ENCODE measurements at regions not wholly inside any gene's neighbourhood (a gene's known extent, or its start where the extent isn't known, plus 50 kb on each side); places are given as distances from the start of the nearest gene placed in this dataset.

DNA sequence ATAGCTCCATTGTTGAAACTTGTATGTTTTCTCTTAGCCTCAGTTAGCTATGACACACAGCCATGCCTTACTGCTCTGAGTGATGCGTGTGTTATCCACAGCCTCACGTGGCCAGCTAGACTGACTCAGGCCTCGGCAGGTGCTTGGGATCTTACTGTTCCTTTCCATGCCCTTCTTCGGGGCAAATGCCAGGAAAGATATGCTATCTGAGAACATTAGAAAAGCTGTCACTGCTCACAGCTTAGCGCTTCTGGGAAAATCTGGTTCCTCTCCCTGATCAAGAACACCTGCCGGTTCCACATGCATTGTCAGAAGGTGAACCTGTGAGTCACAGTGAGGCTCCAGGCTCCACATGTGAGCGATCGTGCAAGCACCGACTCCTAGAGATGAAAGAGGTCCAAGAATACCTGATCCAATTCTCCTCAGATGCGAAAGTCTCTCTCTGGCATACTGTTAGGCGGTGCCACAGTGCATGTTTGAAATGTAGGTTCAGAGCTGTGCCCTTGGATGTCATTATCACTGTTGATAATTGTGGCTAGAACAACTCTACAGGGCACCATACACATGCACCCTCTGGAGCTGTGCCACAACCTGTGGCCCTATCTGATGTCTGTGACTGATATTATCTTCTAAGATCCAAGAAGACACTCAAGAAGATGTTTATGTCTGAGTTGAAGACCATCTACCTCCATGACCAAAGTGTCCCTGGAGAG is 247.8 kb upstream of the IGFBP3 start:
- in situ Hi-C loops (cut with HindIII; ENCODE audit: low sequenced_read_pairs): no loop called here

DNA sequence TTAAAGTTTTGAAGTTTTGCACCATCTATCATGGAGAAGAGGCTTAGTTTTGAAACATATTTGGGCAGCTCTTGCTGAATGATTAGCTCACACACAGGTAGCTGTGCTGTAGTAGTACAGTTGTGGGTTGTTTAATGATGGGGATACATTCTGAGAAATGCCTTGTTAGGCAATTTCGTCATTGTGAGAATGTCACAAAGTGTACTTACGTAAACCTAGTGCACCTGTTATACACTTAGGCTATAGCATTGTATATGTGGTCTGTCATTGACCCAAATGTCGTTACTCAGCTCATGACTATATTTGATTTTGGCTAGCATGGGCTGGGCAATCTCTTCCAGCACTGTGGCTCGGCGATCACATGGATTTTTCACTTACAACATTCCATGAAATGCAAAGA is 247.2 kb upstream of the IGFBP3 start:
- in situ Hi-C loops (cut with HindIII; ENCODE audit: low sequenced_read_pairs): no loop called here

DNA sequence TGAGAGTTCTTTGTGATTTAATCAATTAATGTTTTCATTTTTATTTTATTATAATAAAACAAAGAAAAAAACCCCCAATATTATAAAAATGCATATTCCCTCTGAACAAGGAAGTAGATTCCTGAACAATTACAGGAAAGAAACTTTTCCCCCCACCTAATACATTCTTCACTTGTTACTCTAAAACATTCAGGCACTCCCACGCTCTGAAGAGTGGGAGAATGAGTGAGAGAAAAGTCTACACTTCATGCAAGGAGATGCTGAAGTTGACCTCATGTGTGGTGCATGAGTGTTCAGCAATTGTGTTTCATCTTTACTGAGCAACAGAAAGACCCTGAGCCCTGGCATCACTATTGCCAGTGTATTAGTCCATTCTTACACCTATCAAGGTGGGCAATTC is 244.2 kb upstream of the IGFBP3 start:
- in situ Hi-C loops (cut with HindIII; ENCODE audit: low sequenced_read_pairs): no loop called here

DNA sequence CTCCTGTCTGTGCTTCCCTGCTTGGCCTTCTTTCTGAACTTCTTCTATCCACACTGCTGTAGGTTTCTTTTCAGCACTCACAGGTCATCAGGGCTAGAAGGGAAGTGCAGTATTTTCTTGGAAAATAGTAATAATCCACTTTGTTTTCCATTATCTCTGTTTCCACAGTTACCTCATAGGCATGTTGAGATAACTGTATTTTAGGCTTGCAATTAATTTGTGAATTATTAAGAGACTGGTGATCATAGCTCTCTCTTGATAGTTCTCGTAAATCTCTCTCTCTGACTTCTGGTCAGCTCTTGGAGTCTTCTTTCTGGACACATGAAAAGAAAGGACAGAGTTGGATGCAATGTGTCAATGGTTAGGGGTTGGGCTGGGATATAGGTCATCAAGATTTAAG is 243.6 kb upstream of the IGFBP3 start:
- in situ Hi-C loops (cut with HindIII; ENCODE audit: low sequenced_read_pairs): no loop called here

DNA sequence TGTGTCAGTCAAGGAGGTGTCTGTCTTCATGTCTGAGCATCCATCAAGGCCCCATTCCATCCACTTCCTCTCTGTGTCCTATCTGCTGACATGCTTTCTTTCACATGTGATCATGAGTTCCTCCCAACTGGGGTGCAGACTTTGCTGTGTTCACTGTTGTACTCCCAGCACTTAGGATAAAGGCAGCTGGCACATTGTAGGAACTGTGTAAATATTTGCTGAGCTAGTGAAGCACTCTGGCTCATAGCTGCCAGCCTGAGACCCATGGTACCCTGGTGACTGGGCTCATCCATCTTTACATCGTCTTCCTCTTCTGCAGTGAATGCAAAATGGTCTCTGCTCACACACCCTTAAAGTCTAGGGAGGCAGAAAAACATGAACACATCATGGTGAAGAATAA is 242.2 kb upstream of the IGFBP3 start:
- in situ Hi-C loops (cut with HindIII; ENCODE audit: low sequenced_read_pairs): no loop called here

DNA sequence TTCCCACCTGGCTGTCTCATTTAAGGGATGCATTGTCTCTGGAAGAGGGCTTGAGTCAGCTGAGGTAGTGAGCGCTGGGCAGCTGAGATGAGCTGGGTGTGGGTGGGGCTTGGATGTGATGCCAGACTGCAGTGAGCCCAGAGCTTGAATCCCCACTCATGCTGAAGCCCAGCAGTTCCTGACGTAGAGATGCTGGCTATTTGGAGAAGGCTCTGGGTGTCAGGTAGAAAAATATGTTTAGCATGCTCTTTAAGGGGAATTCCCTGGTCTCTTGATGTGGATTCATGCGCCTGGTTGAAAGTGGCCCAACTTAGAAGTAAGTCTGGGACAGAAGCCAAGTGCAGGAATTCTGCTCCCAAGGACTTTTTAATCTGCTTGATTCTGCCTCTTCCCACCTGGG is 241.5 kb upstream of the IGFBP3 start:
- in situ Hi-C loops (cut with HindIII; ENCODE audit: low sequenced_read_pairs): no loop called here

DNA sequence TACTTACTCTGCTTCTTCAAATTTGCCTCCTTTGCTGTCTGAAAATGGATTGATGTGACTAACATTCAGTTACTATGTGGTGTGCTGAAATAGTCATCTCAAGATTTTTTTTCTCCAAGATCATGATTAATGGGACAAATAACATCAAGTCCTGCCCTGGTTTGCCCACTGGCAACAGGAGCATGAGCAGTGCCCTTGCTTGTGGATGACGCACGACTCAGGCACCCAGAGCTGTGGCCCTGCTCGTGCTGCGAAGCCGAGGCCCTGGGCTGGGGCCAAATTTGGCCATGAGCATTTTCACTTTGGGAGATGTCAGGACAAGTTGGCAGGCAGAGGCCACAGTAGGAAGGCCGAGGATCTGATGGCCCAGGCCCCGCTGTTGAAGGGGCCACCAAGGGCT is 239.8 kb upstream of the IGFBP3 start:
- in situ Hi-C loops (cut with HindIII; ENCODE audit: low sequenced_read_pairs): no loop called here

DNA sequence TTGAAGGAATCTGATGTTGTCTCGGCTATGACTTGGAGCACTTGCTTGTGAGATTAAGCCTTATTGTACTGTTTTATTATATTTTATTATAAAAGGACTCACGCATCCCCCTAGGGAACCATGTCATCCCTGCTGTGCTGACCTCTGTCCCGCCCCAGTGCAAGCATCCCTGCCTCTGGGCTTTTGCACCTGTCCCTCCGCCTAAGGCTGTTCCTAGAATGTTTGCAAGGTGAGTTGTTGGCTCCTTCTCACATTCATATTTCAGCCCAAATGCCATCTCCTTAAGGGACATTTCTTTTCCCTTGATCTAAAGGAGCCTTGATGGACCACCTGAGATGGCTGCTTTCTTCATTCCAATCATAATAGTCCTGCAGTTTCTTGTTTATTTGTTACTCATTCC is 236.9 kb upstream of the IGFBP3 start:
- in situ Hi-C loops (cut with HindIII; ENCODE audit: low sequenced_read_pairs): no loop called here

DNA sequence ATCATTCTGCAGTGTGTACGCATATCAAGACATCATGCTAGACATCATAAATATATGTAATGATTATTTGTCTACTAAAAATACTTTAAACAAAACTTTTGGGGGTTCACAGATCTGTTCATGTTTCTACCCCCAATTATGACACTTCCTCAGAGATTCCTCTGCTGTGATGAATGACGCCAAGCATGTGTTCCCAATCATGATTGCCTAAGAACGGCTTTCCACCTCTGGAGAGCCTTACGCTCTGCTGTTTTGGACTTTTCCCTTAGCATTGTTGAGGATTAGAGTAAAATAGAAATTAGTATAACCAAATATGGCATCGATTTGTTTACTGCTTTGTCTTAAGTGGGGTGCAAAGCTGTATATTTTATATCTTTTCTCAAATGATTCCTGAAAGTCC is 236.3 kb upstream of the IGFBP3 start:
- in situ Hi-C loops (cut with HindIII; ENCODE audit: low sequenced_read_pairs): no loop called here

DNA sequence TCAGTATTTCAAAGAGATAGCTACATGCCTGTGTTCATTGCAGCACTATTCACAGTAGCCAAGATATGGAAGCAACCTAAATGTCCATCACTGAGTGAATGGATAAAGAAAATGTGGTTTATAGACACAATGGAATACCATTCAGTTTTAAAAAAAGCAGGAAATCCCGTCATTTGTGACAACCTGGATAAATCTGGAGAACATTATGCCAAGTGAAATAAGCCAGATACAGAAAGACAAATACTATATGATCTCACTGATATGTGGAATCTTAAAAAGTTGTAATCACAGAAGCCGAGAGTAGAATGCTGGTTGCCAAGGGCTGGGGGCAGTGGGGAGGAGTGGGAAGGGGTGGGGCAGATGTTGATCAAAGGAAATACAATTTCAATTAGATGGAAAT is 235.8 kb upstream of the IGFBP3 start:
- in situ Hi-C loops (cut with HindIII; ENCODE audit: low sequenced_read_pairs): no loop called here

DNA sequence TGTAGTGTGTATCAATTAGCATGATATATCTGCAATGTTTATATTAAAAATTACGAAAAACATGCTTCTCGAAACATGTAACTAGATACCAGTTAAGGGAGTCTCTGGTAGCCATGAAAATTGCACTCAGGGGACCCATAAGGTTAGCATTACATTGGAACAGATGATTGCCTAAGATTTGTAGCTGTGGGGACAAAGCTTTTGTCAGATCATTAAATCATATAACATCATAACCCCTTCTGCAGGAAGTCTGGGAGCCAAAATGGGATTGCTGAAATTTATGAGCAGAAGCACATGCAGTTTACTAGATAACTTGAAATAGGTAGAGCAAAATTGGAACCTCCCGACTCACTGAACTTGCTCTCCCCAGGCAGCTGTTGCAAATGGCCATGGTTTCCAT is 235.0 kb upstream of the IGFBP3 start:
- in situ Hi-C loops (cut with HindIII; ENCODE audit: low sequenced_read_pairs): no loop called here

DNA sequence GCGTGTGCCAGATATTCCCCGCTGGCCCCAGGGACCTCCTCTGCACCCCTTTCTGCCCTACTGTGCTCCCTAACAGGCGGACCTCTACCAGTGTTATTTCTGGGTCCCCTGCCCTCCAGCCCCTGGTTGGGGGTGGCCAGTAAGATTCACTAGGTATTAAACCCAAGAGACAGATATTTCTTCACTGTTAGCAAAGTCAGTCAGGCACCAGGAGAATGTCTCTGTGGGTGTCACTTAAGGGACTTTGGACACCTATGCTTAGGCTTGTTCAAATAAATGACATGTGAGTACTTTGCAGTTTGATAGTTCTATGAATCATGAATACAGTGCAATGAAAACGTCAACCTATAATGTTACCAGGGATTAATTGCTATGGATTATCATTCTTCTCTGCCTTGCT is 234.3 kb upstream of the IGFBP3 start:
- in situ Hi-C loops (cut with HindIII; ENCODE audit: low sequenced_read_pairs): no loop called here

DNA sequence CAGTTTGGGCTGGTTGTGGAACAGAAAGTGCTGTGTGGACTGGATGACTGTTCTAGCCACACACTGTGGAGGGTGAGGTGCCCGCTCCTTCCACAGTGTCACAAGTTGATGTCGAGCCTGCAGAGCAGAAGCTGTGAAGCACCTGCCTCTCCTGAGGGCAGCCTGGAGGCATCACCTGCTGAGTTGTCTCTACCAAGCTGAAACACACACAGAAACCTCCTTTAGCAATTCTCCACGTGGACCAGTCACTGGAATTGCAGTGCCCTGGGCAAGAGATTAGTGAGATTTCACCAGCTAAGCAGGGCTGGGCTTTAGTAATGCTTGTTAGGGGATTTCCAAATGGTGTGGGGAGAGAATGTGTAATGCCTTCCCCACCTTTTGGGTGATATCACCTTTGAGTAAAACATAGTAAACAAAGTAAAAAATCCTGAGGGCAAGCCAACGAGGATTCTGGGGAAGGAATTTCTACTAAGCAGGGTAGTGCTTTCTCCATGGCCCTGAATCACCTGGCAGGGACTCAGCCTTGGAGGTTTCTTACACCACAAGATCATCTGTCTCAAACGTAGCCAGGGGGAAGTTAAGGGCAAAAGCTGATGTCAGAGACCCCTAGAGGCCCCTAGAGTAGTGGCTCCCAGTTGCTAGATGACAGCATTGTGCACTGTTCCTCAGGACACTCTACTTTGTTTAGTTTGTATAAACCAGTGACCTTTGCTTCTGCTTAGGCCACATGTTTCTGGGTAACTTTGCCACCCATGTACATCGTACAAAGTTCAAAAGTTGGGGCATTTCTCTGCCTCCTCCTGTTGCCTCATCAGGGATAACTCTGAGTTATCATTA is 233.1 kb upstream of the IGFBP3 start:
- in situ Hi-C loops (cut with HindIII; ENCODE audit: low sequenced_read_pairs): no loop called here

DNA sequence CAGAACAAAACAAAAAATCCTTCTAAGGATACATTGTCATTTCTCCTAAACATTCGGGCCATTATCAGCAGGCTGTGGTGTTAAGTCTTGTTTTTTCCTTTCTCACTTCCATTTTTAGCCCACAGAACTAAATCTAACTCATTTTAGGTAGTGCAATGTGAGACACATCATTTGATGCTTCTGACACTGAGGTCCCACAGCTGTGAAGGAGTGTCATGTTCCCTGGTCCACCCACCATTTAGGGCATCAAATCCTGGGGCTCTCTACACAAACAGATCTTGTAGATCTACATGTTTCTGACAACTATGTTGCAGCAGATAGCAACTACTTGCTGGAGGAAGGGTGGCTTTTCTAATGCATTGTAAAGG is 232.5 kb upstream of the IGFBP3 start:
- in situ Hi-C loops (cut with HindIII; ENCODE audit: low sequenced_read_pairs): no loop called here

DNA sequence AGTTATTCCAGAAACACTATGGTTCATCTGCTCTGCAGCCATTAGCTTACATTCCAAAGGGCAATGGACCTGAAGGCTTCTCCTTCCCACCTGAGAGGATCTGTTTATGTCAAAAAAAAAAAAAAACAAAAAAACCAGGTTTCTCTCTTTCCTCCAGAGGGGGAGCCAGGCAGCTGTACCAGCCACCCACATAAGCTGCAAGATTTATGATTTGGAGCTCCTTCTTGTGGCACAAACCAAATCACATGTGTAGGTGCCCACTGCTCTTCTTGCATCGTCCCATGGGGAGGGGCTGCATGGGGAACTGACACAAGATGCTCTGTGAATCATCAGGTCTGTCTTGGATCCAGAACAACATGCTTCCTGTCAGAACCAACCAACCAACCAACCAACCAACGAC is 231.6 kb upstream of the IGFBP3 start:
- in situ Hi-C loops (cut with HindIII; ENCODE audit: low sequenced_read_pairs): no loop called here

DNA sequence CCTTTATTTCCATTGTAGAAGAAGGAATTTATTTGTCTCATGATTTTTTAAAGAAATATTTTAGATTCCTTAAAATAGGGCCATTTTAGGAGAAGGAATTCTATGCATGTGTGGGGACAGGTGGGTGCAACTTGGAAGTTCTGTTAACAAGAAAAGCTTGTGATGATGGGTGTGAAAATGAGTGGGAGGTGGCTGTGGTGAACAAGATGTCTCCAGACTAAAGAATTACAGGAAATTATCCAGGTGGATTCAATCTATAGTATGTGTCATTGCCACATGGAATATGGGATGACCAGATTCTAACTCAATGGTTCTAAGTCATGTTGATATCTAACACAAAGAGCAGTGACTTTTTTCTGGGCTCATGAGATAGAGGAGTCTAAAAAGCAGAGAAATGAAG is 229.6 kb upstream of the IGFBP3 start:
- in situ Hi-C loops (cut with HindIII; ENCODE audit: low sequenced_read_pairs): no loop called here

DNA sequence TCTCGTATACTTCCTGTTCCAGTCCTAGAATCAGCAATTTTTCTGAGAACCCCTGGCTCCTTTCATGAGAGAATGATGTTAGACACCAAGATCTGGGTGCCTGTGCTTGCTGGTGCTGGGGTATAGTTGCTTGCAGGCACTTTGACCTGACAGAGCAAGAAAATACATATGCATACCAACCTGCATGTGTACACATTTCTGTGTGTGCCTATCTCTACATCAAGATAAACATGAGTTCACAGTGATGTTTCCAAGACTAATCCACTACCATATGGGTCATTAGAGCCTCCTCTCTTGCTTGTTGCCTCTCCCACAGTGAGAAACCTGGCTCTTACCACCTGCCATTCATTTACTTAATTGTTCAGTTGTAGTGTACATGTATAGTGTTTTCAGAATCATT is 229.1 kb upstream of the IGFBP3 start:
- in situ Hi-C loops (cut with HindIII; ENCODE audit: low sequenced_read_pairs): no loop called here

DNA sequence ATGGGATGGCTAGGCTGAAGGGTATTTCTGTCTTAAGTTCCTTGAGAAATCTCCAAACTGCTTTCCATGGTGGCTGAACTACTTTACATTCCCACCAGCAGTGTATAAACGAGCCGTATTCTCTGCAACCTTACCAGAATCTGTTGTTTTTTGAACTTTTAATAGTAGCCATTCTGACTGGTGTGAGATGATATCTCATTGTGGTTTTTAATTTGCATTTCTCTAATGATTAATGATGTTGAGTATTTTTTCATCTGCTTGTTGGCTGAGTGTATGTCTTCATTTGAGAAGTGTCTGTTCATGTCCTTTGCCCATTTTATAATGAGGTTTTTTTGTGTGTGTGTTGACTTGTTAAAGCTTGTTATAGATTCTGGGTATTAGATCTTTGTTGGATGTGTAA is 226.8 kb upstream of the IGFBP3 start:
- in situ Hi-C loops (cut with HindIII; ENCODE audit: low sequenced_read_pairs): no loop called here

DNA sequence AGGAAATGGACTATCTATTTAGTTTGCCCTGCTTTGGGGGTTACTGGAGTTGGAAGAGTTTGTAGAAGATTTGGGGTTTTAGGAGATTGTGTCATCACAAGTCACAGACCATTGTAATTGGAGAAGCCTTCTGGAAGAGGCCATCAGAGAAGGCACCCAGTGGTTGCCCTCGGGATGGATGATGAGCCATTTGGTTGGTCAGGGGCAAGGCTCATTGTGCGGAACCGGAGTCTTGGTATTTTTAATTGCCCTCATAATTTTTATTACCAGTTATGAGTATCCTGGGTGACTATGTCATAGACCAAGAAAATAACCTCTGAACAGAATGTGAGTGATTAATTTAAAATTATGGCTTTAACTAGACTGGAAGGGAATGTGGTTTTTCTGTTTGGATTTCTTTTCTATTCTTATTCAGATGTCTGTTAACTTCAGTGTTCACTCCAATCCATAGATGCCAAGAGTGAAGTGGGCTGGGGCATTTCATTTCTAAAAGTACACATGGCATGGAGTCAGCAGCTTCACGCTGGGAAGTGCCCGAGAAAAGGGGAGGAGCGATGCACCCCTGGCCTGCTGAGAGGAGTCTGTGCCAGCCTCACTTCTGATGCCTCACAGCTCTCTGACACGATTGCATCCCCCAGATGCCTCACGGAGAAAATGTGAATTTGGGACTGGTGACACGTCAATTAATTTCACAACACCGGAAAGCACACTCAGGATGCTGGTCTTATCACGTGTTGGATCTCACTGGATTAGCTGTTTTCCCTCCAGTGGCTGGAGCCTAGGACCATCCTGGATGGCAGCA is 225.6 kb upstream of the IGFBP3 start:
- in situ Hi-C loops (cut with HindIII; ENCODE audit: low sequenced_read_pairs): no loop called here

DNA sequence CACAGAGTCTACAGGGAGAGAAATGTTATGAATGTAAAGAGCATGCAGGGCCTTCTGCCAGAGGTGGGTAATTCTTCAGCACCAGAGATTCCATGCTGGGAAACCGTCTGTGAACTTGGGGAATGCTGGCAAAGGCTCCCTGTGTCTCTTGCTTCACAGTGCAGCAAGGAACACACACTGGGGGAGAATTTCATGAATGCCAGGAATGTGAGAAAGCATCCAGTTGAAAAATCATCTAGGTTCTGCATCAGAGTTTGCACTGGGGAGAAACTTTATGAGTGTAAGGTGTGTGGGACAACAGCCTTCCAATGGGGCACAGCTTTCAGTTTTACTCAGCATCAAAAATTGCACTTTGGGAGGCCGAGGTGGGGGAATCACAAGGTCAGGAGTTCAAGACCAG is 224.3 kb upstream of the IGFBP3 start:
- in situ Hi-C loops (cut with HindIII; ENCODE audit: low sequenced_read_pairs): no loop called here

DNA sequence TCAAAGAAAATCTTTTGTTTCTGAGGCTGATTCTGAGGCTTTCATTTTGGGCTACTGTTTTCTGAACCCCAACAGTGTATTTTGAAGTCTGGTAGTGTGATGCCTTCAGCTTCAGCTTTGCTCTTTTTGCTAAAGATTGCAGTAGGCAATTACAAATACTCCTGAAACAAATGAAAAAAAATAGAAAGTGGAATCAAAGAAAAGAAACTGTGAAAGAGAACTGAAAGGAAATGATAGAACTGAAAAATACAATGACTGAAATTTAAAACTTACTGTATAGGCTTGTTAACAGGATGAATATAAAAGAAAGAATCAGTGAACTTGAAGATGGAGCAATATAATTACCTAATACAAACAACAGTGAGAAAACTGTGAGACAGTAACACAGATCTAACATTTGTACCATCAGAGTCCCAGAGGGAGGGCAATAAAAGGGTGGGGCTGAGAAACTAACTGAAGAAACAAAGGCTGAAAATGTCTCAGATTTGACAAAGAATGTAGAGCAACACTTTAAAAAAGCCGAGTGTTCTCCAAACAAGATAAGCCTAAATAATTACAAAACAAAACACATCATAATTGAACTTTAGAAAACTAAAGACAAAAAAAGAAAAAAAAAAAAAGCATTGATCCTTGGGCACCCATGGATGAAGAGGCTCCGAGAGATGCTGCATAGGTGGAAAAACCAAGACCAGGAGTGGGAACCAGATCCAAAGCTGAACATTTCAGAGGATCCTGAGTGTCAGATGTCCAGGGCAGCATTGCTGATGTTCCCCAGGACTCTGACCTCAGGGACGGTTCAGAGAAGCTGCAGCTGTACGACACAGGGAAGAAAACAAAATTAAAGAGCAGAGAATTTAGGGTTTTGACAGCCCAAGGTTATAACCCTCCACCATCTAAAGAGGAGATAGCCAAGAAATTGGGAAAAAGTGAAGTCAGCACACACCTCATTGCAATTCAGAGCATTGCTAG is 223.2 kb upstream of the IGFBP3 start:
- in situ Hi-C loops (cut with HindIII; ENCODE audit: low sequenced_read_pairs): no loop called here
